ENCODE measurements at regions not wholly inside any gene's neighbourhood (a gene's known extent, or its start where the extent isn't known, plus 50 kb on each side); places are given as distances from the start of the nearest gene placed in this dataset.

DNA sequence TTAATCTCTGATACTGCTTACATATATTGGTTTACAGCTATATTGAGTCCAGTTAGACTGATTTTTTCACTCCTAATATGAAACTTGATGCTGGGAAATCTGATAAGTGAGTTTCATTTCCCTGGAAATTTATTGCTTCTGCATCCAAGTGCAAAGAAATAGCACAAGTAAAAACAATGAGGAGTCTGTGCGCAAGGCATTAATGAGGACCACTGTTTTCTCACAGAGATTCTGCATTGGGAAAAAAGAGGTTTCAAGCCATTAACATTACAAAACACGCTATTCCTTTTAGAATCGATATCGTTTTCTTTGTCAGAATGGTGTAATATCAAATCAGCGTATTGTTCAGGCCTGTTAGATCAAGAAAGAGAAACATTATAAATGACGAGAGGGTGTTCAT is 723.3 kb upstream of the ARRDC4 start:
- Mint-ChIP-seq H3K27ac (no peak overlapping the region), H3K36me3 (no peaks in the 10 kb centered on the region), H3K27me3 (ENCODE audit: low read depth in 3 of 3) (peaks cover 0 to 5% (median 0%) of the 10 kb centered on the region in 3 donors), H3K4me3 (no peak overlapping the region), H3K4me1 (no peaks in the 10 kb centered on the region), H3K9me3 (no peaks in the 10 kb centered on the region)
- no peak for DNase-seq

GRCh38 chr15:97248376-97248775 is 712.1 kb upstream of the ARRDC4 start:
- peaks cover 2 to 30% (median 3%) of the 10 kb centered on the region in 6 donors for H3K9me3 Mint-ChIP-seq
- DNase-seq: no peak
- H3K27me3 Mint-ChIP-seq (ENCODE audit: low read depth in 3 of 3): peaks cover 0 to 2% (median 0%) of the 10 kb centered on the region in 3 donors
- no peak overlapping the region for H3K27ac Mint-ChIP-seq
- H3K4me3 Mint-ChIP-seq: no peak overlapping the region
- no peaks in the 10 kb centered on the region for H3K36me3 Mint-ChIP-seq
- H3K4me1 Mint-ChIP-seq: no peaks in the 10 kb centered on the region

DNA sequence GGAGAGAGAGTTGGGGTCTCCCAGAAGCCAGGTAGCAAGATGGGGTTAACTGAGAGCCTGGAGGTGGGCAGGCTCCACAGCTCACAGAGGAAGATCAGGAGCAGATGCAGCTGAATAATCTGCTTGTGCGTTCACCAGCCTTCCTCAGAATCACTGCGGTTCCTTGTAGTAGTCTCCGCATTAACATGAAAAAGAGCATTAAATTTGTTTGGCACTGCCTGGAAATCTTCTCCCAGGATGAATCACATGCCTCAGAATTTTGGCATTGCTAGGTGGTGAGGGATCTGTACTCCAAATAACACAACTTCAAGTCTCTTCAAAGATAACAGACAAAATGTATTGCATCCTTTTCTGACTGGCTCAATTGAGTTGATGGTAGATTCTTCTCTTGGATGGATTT is 700.6 kb upstream of the ARRDC4 start:
- DNase-seq: no peak
- Mint-ChIP-seq H3K4me1 (no peaks in the 10 kb centered on the region), H3K4me3 (no peak overlapping the region), H3K36me3 (no peaks in the 10 kb centered on the region), H3K27ac (no peak overlapping the region), H3K9me3 (peaks cover 0 to 4% (median under 1%) of the 10 kb centered on the region in 6 donors), H3K27me3 (ENCODE audit: low read depth in 3 of 3) (peaks cover 0 to 4% (median 0%) of the 10 kb centered on the region in 3 donors)

- Mint-ChIP-seq H3K4me1 (no peaks in the 10 kb centered on the region), H3K27me3 (ENCODE audit: low read depth in 3 of 3) (peaks cover 0 to 2% (median 0%) of the 10 kb centered on the region in 3 donors)
Measured at GRCh38 chr15:97301166-97301565, 659.3 kb upstream of the ARRDC4 start.

GRCh38 chr15:97316362-97316761 is 644.1 kb upstream of the ARRDC4 start:
- no peak for DNase-seq
- H3K9me3 Mint-ChIP-seq: peaks cover 0 to 9% (median 3%) of the 10 kb centered on the region in 6 donors
- H3K27me3 Mint-ChIP-seq (ENCODE audit: low read depth in 3 of 3): peaks cover 0 to 6% (median 0%) of the 10 kb centered on the region in 3 donors
- H3K4me1 Mint-ChIP-seq: no peaks in the 10 kb centered on the region
- no peak overlapping the region for H3K4me3 Mint-ChIP-seq
- H3K27ac Mint-ChIP-seq: no peak overlapping the region
- no peaks in the 10 kb centered on the region for H3K36me3 Mint-ChIP-seq

More at GRCh38 chr15:97301166-97301565, 659.3 kb upstream of the ARRDC4 start:
- DNase-seq: no peak
- no peak overlapping the region for H3K27ac Mint-ChIP-seq
- no peak overlapping the region for H3K4me3 Mint-ChIP-seq
- H3K9me3 Mint-ChIP-seq: peaks cover 0 to 10% (median 4%) of the 10 kb centered on the region in 6 donors
- no peaks in the 10 kb centered on the region for H3K36me3 Mint-ChIP-seq

- Mint-ChIP-seq H3K27ac (no peak overlapping the region), H3K4me3 (no peak overlapping the region), H3K4me1 (no peaks in the 10 kb centered on the region), H3K9me3 (peaks cover 0 to 12% (median 3%) of the 10 kb centered on the region in 6 donors), H3K27me3 (ENCODE audit: low read depth in 3 of 3) (peaks cover 0 to 6% (median 0%) of the 10 kb centered on the region in 3 donors), H3K36me3 (no peaks in the 10 kb centered on the region)
- DNase-seq: no peak
Measured at GRCh38 chr15:97317163-97317562, 643.3 kb upstream of the ARRDC4 start.

DNA sequence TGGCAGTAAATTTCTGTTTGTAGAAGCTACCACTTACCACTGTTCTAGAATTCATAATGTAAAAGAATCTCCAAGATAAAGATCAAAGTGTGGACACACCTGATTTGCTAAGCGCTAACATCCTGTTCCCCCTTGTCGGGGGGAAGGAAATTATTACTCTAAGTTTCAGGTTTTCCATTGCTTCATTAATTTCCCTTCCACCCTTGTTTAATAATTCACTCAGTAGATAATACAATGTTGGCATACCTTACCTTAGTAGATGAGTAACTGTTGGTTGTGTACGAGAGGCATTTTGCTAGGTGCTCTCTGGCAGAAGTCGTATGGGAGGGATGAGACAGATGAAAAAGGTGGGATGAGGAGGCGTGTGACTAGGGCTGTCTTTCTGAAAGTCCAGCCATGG is 641.2 kb upstream of the ARRDC4 start:
- H3K27ac Mint-ChIP-seq: no peak overlapping the region
- H3K36me3 Mint-ChIP-seq: no peaks in the 10 kb centered on the region
- DNase-seq: no peak
- no peaks in the 10 kb centered on the region for H3K4me1 Mint-ChIP-seq
- peaks cover 0 to 12% (median 4%) of the 10 kb centered on the region in 6 donors for H3K9me3 Mint-ChIP-seq
- peaks cover 0 to 6% (median 0%) of the 10 kb centered on the region in 3 donors for H3K27me3 Mint-ChIP-seq (ENCODE audit: low read depth in 3 of 3)
- H3K4me3 Mint-ChIP-seq: no peak overlapping the region

GRCh38 chr15:97346221-97346620 is 614.3 kb upstream of the ARRDC4 start:
- Mint-ChIP-seq H3K27me3 (ENCODE audit: low read depth in 3 of 3) (no peaks in the 10 kb centered on the region), H3K4me3 (no peak overlapping the region), H3K9me3 (peaks cover 0 to 10% (median 4%) of the 10 kb centered on the region in 6 donors), H3K27ac (no peak overlapping the region), H3K36me3 (peaks cover 0 to 2% (median 0%) of the 10 kb centered on the region in 3 donors), H3K4me1 (no peaks in the 10 kb centered on the region)
- DNase-seq: no peak

DNA sequence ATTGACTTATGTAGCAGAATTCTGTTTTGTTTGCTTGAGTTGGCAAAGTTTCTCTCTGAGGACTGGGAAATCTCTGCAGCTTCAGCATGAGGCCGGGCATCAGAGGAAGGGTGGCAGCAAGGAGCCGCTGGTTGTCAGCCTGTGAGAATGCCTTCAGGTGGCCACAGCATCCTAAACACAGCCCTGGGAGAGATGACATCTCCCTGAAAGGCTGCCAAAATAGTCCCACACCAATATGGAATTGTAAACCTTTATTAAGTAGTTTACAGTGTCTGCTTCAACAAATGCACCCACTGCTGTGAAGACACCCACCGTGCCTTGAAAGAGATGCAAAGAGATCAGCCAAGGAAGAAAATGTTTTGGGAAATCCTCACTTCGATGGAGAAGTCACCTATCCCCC is 609.7 kb upstream of the ARRDC4 start:
- no peak for DNase-seq
- Mint-ChIP-seq H3K4me1 (no peaks in the 10 kb centered on the region), H3K27me3 (ENCODE audit: low read depth in 3 of 3) (no peaks in the 10 kb centered on the region), H3K27ac (no peak overlapping the region), H3K9me3 (peaks cover 0 to 24% (median 4%) of the 10 kb centered on the region in 6 donors), H3K4me3 (no peak overlapping the region), H3K36me3 (no peaks in the 10 kb centered on the region)

DNA sequence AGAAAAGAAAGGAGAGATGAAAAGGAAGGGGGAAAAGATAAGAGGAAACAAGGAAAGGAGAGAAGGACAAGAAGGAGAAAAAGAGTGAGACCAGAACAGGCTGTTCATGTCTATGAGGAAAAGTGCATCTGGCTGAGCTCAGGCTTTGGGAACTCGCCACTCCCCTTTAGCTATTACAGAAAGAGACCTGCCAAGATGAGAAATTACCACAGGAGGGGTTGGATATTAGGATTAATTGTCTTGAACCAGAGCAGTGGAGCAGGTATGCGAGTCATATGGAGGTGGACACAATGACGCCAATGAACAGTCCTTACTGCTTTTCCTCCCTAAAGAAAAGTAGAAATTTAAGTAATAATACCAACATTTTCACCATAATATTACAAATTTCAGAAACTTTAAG is 577.0 kb upstream of the ARRDC4 start:
- Mint-ChIP-seq H3K9me3 (peaks cover 0 to 11% (median 6%) of the 10 kb centered on the region in 6 donors), H3K27me3 (ENCODE audit: low read depth in 3 of 3) (peaks cover 0 to 5% (median 3%) of the 10 kb centered on the region in 3 donors)

DNA sequence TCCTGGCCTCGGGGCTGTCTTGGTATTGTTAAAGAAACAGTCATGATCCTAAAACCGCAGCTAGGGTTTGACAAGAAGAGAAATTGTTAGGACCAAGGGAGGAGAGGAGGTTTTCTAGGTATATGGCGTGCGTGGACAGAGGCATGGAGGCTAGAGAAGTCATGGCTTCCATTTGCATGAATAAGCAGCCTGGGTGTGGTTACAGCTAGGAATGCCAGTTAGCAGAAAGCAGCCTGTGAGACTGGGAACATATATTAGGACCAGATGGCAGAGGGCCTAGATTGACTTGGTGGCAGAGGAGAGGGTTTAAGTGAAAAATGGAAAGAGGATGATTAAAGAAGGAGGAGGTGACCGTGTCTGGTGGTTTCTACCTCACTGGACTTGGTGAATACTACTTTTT is 573.6 kb upstream of the ARRDC4 start:
- no peaks in the 10 kb centered on the region for H3K36me3 Mint-ChIP-seq
- no peaks in the 10 kb centered on the region for H3K4me1 Mint-ChIP-seq
- peaks cover 0 to 5% (median 3%) of the 10 kb centered on the region in 3 donors for H3K27me3 Mint-ChIP-seq (ENCODE audit: low read depth in 3 of 3)
- peaks cover 2 to 22% (median 5%) of the 10 kb centered on the region in 6 donors for H3K9me3 Mint-ChIP-seq
- no peak for DNase-seq
- H3K4me3 Mint-ChIP-seq: no peak overlapping the region
- no peak overlapping the region for H3K27ac Mint-ChIP-seq

More for the DNA sequence above, 577.0 kb upstream of the ARRDC4 start:
- Mint-ChIP-seq H3K36me3 (no peaks in the 10 kb centered on the region), H3K4me1 (no peaks in the 10 kb centered on the region), H3K27ac (no peak overlapping the region), H3K4me3 (no peak overlapping the region)
- DNase-seq: no peak

GRCh38 chr15:97401195-97401594 is 559.3 kb upstream of the ARRDC4 start:
- Mint-ChIP-seq H3K4me3 (no peak overlapping the region), H3K9me3 (peaks cover 3 to 22% (median 7%) of the 10 kb centered on the region in 6 donors)

GRCh38 chr15:97401970-97402369 is 558.5 kb upstream of the ARRDC4 start:
- no peak overlapping the region for H3K27ac Mint-ChIP-seq

More at GRCh38 chr15:97401195-97401594, 559.3 kb upstream of the ARRDC4 start:
- Mint-ChIP-seq H3K27ac (no peak overlapping the region), H3K27me3 (ENCODE audit: low read depth in 3 of 3) (no peaks in the 10 kb centered on the region), H3K36me3 (no peaks in the 10 kb centered on the region), H3K4me1 (no peaks in the 10 kb centered on the region)
- no peak for DNase-seq

GRCh38 chr15:97406841-97407240 is 553.7 kb upstream of the ARRDC4 start:
- no peaks in the 10 kb centered on the region for H3K27me3 Mint-ChIP-seq (ENCODE audit: low read depth in 3 of 3)
- H3K9me3 Mint-ChIP-seq: peaks cover 0 to 22% (median 5%) of the 10 kb centered on the region in 6 donors

More at GRCh38 chr15:97401970-97402369, 558.5 kb upstream of the ARRDC4 start:
- Mint-ChIP-seq H3K4me1 (no peaks in the 10 kb centered on the region), H3K36me3 (no peaks in the 10 kb centered on the region), H3K4me3 (no peak overlapping the region), H3K9me3 (peaks cover 3 to 22% (median 7%) of the 10 kb centered on the region in 6 donors), H3K27me3 (ENCODE audit: low read depth in 3 of 3) (no peaks in the 10 kb centered on the region)
- no peak for DNase-seq

More at GRCh38 chr15:97406841-97407240, 553.7 kb upstream of the ARRDC4 start:
- no peaks in the 10 kb centered on the region for H3K36me3 Mint-ChIP-seq
- H3K27ac Mint-ChIP-seq: no peak overlapping the region
- DNase-seq: no peak
- no peaks in the 10 kb centered on the region for H3K4me1 Mint-ChIP-seq
- no peak overlapping the region for H3K4me3 Mint-ChIP-seq

Data from immature natural killer cell (primary cell).